Pancreas (tissue), 10 donors: ENCODE measurements at regions not wholly inside any gene's neighbourhood (a gene's known extent, or its start where the extent isn't known, plus 50 kb on each side); places are given as distances from the start of the nearest gene placed in this dataset.
A peak's percentile ranks its signal among the peaks of the same experiment; 100 is the strongest.
"Not testable (repeated sequence)": the region's sequence is repeated elsewhere in the genome, so short reads cannot be mapped to it uniquely, and the experiment has no call there.

Source experiments
- ATAC-seq, 4 donors: fragments of 200-7000 bp; cut with Tn5 transposase; one replicate each; pipeline versions ENCODE4 v1.8.0 to v1.9.1; 2020; ENCODE audit warnings: mild to moderate bottlenecking in 4 of 4, moderate library complexity in 4 of 4
- DNase-seq, 6 donors: peaks; one replicate each; pipeline ENCODE4 v3.0.0-alpha.2; 2020
- FAIRE-seq: peaks from 2 replicates; lab custom pipeline; 2012; peaks lifted over from hg19 to GRCh38; lab: Jason Lieb, UNC
- H3K27ac ChIP-seq, 4 donors: fragments of 200-600 bp; sonication (generic); 1 replicate in 3 of 4; 2 replicates in 1 of 4; pipeline versions ENCODE4 v1.5.0 to v1.8.0; 2020
- H3K27me3 ChIP-seq, 4 donors: fragments of 200-600 bp; one replicate each; pipeline ENCODE4 v1.8.0; 2021
- H3K36me3 ChIP-seq, 3 donors: fragments of 200-600 bp; sonication (generic) in 1 of 3; one replicate each; pipeline versions ENCODE4 v1.5.0 to v1.8.0; 2020 to 2021
- H3K4me1 ChIP-seq, 3 donors: fragments of 200-600 bp; one replicate each; pipeline ENCODE4 v1.8.0; 2021
- H3K4me3 ChIP-seq, 4 donors: fragments of 200-600 bp; sonication (generic) in 2 of 4; one replicate each; pipeline versions ENCODE4 v1.5.0 to v1.8.0; 2020 to 2021
- H3K9me3 ChIP-seq, 4 donors: fragments of 200-600 bp; one replicate each; pipeline ENCODE4 v1.8.0; 2021
- CTCF ChIP-seq, 4 donors: fragments of 200-600 bp; sonication (generic) in 3 of 4; IDR thresholded peaks; one replicate each; pipeline versions ENCODE4 v1.5.0 to v1.8.0; 2021; ENCODE audit warnings: antibody characterized with exemption in 4 of 4
- WGBS, 2 donors: extraction: QIAGEN DNeasy Blood & Tissue Kit; methylation state at CpG; one replicate each; pipeline ENCODE4 v1.1.7; 2013; 5-methylcytosine and 5-hydroxymethylcytosine counted together
- intact Hi-C, 3 donors: fragments of 100-400 bp; cut with DNase I; formaldehyde crosslinking; loops; one replicate each; pipeline versions ENCODE4 v1.11.1 to v1.14.2; 2022
- donor health status: healthy with polysubstance abuse.
- donor health status: DM: no; HTN: no; CAD: no; lungs with moderate emphysema.
- donor health status: DM: no; HTN: no; CAD: no.
- donor health status: control.
- donor health status: control.
- donor health status: Bipolar disorder and iron deficiency.
- donor health status: DM: yes; HTN: yes; CAD: no.
- donor health status: DM: no; HTN: no; CAD: no.
- donor health status: DM: no; HTN: no; CAD: no.
- donor health status: DM: yes; HTN: yes; CAD: no.

GRCh38 chr1:79896140-79896539 lies 889.6 kb upstream of the ADGRL4 start:
- no peaks in the 10 kb centered on the region for H3K4me1 ChIP-seq
- no peaks in the 10 kb centered on the region for H3K9me3 ChIP-seq
- no peaks in the 10 kb centered on the region for H3K27me3 ChIP-seq
- TF ChIP-seq CTCF (IDR thresholded peaks at IDR 0.05) = no peak
- intact Hi-C loops = no loop called here
- ATAC-seq = peak in 1 of 4 donors; percentile 60
- no peak overlapping the region for H3K4me3 ChIP-seq
- FAIRE-seq = no peak
- H3K36me3 ChIP-seq = no peaks in the 10 kb centered on the region
- 83% methylated on average over 2 of the region's 2 CpGs for WGBS, 2 donors
- no peak for DNase-seq
- no peak overlapping the region for H3K27ac ChIP-seq

DNA sequence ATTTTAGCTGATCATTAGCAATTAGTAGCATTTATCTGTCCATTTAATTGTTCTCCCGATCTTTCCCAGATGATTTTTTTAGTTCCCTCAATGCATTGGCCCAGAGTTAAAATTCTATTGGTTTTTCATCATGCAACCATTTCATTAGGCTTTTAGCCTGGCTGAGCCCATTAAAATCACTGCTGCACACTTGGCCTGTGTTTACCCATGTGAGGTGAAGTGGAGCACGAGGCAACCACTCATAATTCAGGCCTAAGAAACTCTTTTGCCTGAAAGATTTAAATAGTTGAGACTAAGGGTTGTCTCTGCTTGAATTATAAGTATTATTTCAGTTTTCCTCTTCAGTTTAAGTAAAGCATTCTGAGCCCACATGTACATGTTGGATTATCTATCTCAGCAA lies 889.0 kb upstream of the ADGRL4 start:
- intact Hi-C loops = no loop called here
- DNase-seq (no peak), FAIRE-seq (no peak), ATAC-seq (peak in 1 of 4 donors; percentile 59)
- no peaks in the 10 kb centered on the region for H3K9me3 ChIP-seq
- TF ChIP-seq CTCF (IDR thresholded peaks at IDR 0.05) = no peak
- WGBS, 2 donors = 59 to 70% methylated on average over 2 of the region's 2 CpGs
- no peaks in the 10 kb centered on the region for H3K4me1 ChIP-seq
- H3K27me3 ChIP-seq = no peaks in the 10 kb centered on the region
- H3K4me3 ChIP-seq = no peak overlapping the region
- H3K27ac ChIP-seq = no peak overlapping the region
- no peaks in the 10 kb centered on the region for H3K36me3 ChIP-seq

- H3K9me3 ChIP-seq, ATAC-seq, FAIRE-seq, intact Hi-C loops, H3K4me1 ChIP-seq, H3K4me3 ChIP-seq, H3K27ac ChIP-seq, H3K27me3 ChIP-seq, H3K36me3 ChIP-seq: not testable (repeated sequence)
- peak in 1 of 6 donors; percentile 32 for DNase-seq
- WGBS, 2 donors = 57 to 59% methylated on average over 6 of the region's 6 CpGs
These were observed 887.6 kb upstream of the ADGRL4 start for GRCh38 chr1:79894129-79894528.

GRCh38 chr1:79887059-79887458 lies 880.5 kb upstream of the ADGRL4 start:
- Histone ChIP-seq H3K36me3 (no peaks in the 10 kb centered on the region), H3K4me1 (no peaks in the 10 kb centered on the region), H3K27me3 (no peaks in the 10 kb centered on the region), H3K4me3 (no peak overlapping the region), H3K27ac (no peak overlapping the region), H3K9me3 (no peaks in the 10 kb centered on the region)
- FAIRE-seq (no peak), DNase-seq (peak in 1 of 6 donors; percentile 35), ATAC-seq (peak in 3 of 4 donors; percentile 43 to 62 (median 51))
- TF ChIP-seq CTCF (IDR thresholded peaks at IDR 0.05) = no peak
- intact Hi-C loops = no loop called here

DNA sequence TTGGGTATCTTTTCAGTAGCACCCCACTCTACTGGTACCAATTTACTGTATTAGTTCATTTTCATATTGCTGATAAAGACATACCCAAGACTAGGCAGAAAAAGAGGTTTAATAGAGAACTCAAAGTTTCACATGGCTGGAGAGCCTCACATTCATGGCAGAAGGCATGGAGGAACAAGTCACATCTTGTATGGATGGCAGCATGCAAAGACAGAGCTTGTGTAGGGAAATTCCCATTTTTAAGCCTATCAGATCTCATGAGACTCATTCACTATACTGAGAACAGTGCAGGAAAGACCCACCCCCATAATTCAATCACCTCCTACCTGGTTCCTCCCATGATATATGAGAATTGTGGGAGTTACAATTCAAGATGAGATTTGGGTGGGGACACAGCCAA lies 878.6 kb upstream of the ADGRL4 start:
- FAIRE-seq (no peak), DNase-seq (no peak), ATAC-seq (no peak)
- Histone ChIP-seq H3K9me3 (no peaks in the 10 kb centered on the region), H3K4me3 (no peak overlapping the region), H3K36me3 (no peaks in the 10 kb centered on the region), H3K27ac (no peak overlapping the region), H3K27me3 (no peaks in the 10 kb centered on the region), H3K4me1 (no peaks in the 10 kb centered on the region)
- intact Hi-C loops = no loop called here
- no peak for TF ChIP-seq CTCF (IDR thresholded peaks at IDR 0.05)

GRCh38 chr1:79877086-79877485 lies 870.6 kb upstream of the ADGRL4 start:
- FAIRE-seq (no peak), ATAC-seq (no peak)

More at GRCh38 chr1:79877086-79877485, 870.6 kb upstream of the ADGRL4 start:
- H3K27me3 ChIP-seq = no peaks in the 10 kb centered on the region
- WGBS, 2 donors = 72 to 78% methylated on average over 2 of the region's 2 CpGs
- H3K36me3 ChIP-seq = no peaks in the 10 kb centered on the region
- TF ChIP-seq CTCF (IDR thresholded peaks at IDR 0.05) = no peak
- DNase-seq = no peak
- H3K4me3 ChIP-seq = no peak overlapping the region
- no peaks in the 10 kb centered on the region for H3K9me3 ChIP-seq
- intact Hi-C loops = no loop called here
- no peak overlapping the region for H3K27ac ChIP-seq
- no peaks in the 10 kb centered on the region for H3K4me1 ChIP-seq
